GM18517 (cell line): ENCODE measurements at regions not wholly inside any gene's neighbourhood (a gene's known extent, or its start where the extent isn't known, plus 50 kb on each side); places are given as distances from the start of the nearest gene placed in this dataset.
"Not testable (repeated sequence)": the region's sequence is repeated elsewhere in the genome, so short reads cannot be mapped to it uniquely, and the experiment has no call there.

Experiments used
- ATAC-seq: cut with Tn5 transposase; IDR thresholded peaks from one replicate; pipeline ENCODE4 v1.9.1; 2021; ENCODE audit warnings: mild to moderate bottlenecking, moderate library complexity; ENCODE audit not compliant: unreplicated experiment

DNA sequence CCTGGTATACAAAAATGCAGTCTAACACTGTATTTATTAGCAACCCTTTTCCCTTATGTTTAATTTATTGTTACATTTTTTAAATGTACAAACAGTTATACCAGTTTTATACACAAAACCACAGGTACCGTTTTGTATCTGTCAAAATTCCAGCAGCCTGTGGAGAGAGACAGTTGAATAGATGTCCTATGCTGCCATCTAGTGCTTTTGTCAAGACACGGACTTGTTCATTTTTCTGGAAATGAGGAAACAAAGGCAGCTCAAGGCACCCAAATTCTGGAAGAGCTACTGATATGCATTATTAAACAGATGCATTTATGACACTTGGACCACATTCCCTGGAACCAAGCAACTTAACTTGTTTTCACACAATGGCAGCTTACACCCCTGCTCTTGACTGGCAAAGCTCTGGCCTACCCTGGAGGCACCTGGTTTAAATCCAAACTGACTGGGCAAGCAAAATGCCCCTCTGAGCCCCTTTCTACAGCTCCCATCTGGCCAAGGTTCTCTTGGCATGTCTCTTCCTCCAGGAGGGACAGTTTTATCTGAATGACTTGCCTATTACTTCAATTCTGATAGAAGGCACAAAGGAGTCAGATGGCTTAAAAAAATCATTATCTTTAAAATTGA lies 286.9 kb upstream of the PRKD1 start:
- no peak for ATAC-seq

DNA sequence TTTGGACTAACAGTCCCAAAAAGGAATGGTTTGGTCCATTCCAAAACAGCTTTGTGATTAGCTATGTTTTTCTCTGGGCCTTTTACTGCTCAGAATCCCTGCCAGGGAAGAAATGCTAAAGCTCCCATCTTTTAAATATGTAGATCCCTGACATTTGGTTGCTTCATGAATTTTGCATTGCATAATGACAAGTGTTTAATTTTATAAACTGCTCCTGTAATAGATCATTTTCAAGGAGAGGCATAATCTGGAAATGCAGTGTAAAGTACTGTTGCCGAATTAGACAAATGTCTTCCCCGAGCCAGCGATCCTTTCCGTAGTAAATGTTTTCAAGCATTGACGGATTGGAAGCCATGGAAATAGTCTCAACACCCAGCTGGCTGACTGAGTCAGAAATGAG lies 291.3 kb upstream of the PRKD1 start:
- no peak for ATAC-seq

DNA sequence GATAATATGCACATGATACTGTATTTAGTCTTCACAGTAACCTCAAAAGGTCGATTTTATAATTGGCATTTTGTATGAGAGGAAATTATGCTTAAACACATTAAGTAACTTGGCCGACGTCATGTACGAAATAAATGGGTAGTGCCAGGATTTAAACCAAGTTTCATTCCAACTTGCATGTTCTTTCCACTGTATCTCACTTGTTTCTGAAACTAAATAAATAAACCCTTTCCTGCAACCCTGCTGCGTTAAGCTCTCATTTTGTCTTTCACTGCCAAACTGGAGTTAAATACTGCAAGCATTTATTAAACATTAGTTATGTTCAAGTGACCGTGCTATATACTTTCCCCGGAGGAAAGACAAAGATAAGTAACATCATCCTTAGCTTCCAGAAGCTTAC lies 293.9 kb upstream of the PRKD1 start:
- no peak for ATAC-seq

DNA sequence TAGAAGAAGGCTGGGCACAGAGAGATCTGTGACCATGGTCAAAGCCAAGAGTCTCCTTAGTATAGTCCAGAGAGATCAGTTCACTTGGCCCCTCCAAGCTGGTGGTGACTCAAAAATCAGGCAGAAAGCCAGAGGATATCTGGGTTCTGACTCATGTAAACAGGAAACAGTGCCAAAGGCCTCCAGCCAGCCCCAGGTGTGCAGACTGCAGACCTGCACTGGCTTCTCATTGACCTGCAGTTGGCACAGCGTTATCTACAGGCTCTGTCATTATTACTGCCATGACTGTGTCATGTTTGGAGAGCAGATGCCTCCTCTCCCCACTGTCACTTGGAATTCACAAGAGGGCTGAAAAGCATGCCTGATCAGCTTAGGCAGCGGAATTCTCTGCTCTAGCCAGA lies 295.7 kb upstream of the PRKD1 start:
- no peak for ATAC-seq

DNA sequence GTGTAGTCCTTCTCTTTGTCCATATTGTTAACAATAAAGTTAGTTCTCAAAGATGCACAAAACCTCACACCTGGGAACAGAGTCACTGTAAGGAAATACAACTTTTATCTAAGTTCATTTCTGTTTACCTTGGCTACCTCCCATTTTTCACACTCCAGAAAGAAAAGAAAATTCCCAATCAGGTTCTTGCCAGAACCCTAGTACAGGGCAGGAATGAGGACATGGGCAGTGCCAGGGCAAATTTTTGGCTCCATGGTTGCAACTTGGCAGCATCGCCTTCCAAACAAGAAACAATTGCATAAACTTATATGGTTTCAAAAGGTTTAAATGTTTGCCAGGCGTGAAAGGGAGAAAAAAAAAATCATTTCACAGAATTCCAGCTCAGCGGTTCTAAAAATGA lies 296.3 kb upstream of the PRKD1 start:
- ATAC-seq: no peak

DNA sequence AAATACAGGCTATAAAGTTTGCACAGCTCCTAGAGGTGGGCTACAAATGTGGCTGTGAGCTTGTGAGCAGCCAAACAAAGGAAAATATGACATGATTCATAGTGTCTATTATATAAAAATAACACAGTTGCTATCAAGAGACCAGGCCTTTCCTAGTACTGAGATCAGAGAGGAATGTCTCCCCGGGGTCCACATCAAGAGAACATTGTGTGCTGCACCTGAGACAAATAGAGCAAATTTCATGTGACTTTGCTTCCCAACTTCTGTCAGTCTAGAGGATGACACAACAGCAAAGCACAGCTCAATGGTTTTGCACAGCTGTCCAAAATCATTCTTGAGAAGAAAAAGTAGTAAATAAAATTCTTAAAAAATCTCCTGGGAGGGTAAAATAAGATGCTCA lies 297.5 kb upstream of the PRKD1 start:
- no peak for ATAC-seq

DNA sequence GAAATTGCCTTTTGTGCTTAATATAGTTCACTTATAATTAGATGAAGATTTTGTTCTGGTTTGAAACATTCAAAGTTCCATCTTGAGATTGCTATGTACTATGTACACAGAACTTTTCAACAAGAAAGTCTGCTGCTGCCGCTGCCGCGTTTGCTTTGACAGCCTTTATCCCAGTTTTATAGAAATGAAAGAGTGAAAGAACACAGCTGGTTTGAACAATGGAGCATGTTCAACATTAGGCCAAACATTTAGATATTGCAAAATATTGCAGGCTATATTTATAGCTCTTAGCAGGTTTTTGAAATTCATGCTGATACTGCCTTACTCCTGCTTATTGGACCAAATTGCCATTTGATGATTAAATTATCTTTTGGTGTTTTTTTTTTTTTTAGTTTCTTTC lies 299.8 kb upstream of the PRKD1 start:
- no peak for ATAC-seq

DNA sequence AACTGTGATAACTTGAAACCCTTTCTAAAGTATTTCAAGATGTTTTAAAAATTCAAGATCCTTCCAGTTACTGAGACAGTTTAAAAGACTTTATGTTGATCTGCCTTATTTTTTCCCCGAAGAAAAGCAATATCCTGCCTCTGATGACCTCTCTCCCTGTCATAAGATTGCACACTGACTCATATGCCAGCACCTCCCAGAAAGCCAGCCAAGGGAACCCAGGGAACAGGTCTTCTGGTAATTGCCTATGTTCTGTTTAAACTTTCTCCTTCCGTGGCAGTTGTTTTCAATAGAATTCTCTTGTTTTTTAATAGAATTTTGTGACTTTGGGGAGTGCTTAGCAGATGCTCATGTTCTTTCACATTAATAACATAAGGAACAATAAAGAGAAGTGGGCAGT lies 300.2 kb upstream of the PRKD1 start:
- no peak for ATAC-seq

DNA sequence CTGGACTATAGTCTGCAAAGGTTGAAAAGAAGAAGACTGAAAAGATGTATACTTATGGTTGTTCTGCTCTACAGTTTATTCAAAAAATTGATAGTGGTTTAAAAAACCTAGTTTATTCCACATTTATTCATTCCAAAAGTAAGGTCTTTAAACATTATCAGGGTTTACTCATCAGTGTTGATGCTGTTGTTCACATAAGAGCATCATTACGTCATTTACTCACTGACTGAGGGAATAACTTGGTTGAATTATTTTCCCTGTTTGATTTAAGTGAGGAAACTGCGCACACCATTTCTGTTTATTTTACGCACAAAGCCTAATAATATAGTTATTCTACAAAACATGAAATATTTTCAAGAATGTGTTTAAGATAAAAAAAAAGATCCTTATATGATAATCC lies 303.1 kb upstream of the PRKD1 start:
- no peak for ATAC-seq

DNA sequence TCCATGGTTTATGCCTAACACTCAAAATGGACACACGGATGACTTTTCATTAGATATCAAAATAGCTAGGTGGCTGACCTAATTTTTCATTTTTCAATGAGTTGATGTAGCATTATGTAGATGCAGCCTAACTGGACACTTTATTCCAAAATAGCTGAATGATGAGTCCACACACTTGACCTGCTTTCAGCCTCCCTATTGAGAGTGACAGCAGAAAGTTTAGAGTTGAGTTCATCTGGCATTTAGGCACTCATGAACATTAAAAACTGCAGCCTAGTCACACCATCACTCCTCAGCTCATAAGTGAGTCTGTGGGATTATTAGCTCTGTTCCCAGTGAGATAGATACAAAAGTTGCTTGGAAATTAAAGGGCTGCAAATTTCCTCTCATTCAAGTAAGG lies 307.3 kb upstream of the PRKD1 start:
- ATAC-seq: no peak

DNA sequence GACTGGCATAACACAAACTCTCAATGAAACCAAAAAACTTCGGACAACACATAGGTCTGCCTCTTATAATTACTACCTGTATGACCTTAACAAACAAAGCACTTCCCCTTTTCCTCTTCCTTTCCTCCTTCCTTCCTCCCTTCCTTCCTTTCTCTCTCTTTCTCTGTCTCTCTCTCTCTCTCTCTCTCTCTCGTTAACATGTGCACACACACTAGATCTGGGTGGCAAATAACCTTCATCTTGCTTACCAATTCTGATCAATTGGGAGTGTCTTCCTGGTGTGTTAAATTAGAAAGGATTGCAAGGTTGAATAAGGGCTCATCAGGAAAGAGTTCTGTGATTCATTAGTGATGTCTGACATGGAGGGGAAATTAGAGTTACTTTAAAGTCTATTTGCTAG lies 307.8 kb upstream of the PRKD1 start:
- ATAC-seq: no peak

DNA sequence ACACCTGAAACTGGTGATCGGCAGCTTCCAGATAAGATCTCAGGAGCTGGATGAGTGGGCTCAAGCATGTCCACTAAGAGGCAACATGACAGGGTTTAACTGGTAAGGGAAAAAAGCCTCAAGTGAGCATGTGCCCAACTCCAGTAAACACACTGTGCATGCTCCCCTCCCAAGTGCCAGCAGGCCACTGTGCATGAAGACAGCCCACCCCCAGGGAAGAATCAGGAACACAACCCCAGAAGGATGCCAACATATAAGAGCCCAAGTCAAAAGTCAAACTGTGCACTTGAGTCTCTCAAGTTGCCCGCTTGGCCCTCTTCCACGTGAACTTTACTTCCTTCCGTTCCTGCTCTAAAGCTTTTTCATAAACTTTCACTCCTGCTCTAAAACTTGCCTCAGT lies 311.3 kb upstream of the PRKD1 start:
- ATAC-seq: no peak

DNA sequence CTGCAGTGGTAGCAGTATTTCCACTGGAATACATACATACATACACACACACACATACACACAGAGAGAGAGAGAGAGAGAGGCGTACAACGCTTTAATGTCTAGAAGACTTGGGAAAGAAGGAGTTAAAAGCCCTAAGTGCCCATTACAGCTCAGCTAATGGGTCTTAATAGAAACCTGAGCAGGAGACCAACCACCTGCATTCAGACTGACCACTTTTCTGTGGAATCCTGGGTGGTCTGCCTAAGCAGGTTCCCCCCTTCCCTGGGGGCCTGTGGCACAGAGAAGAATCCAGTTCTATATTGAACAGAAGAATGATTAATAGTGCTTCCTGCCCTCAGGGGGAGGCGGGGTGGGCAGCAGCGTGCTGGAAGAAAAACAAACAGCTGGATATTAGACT lies 312.4 kb upstream of the PRKD1 start:
- ATAC-seq: no peak

DNA sequence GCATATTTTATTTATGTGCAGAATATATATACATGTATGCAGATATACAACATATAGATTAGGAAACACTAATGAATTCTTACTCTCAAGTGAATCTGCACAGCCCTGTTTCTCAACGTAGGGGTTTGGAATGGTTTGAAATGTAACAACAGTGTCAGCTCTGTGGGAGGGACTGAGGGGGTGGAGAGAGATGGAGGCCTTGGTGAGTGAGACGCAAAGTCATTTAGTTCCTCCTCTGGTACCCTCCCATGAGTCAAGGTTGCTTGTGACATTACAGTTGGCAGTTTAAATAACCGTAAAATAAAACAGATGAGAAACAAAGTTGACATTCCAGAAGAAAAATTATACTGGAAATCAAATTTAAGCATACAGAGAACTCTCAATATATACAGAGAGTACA lies 313.0 kb upstream of the PRKD1 start:
- no peak for ATAC-seq

DNA sequence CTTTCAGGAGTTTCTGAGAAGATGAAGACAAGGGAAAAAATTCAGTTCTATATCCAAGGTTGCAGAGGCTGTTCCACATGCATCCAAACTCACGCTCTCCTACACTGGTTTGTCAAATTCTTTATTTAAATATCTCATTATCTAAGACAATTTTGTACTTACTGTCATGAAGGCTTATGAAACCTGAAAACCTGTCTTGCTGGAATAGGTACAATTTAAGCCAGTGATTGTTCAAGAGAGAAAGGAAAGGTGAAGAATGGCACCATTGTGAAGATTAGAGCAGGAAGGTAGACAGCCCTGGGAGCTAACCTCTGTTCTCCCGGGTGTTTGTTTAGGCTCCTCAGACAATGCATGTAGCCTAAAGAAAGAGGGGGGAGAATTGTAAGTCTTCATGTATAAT lies 315.1 kb upstream of the PRKD1 start:
- no peak for ATAC-seq

DNA sequence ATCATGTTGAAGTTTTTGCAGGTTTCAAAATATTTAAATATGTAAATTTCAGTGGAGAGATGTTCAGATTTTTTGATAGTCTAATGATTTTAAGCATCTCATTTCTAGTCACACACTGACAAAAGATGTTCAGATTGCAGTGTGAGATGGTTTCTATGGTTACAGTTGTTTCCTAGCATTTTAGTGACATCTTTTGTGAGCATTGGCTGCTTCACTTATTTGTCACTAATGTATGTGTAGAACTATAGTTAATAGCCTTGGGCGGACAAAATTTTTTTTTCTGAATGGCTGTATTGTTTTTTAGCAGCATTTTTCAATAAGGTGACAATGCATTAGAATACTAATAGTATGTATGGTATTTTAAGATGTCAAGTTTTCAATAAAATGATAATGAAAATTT lies 315.6 kb upstream of the PRKD1 start:
- ATAC-seq: no peak

DNA sequence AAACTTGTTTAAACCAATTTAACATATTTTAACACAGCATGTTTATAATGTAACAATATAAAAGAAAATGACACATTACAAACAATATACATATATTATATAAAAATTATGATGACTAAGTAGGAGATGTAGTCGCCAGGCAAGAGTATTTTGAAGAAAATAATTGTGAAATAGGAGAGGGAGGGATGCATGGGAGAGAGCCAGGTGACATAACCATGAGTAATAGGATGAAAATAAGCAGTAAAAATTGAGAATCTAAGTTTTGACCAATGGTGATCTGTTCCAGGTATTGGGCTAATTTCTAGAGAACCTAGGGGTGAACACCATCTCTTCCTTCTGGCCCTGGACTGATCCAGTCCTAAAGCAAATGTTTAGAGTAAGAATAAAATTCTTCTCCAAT lies 315.2 kb upstream of the G2E3 start:
- ATAC-seq: no peak

DNA sequence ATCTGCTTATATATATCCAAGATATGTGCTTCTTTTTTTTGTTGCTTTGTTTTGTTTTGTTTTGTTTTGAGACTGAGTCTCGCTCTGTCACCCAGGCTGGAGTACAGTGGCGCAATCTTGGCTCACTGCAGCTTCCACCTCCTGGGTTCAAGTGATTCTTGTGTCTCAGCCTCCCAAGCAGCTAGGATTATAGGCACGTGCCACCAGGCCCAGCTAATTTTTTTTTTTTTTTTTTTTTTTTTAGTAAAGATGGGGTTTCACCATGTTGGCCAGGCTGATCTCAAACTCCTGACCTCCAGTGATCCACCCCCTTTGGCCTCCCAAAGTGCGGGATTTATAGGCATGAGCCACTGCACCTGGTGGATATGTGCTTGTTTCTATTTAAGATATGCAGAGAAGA lies 314.6 kb upstream of the G2E3 start:
- ATAC-seq: not testable (repeated sequence)

DNA sequence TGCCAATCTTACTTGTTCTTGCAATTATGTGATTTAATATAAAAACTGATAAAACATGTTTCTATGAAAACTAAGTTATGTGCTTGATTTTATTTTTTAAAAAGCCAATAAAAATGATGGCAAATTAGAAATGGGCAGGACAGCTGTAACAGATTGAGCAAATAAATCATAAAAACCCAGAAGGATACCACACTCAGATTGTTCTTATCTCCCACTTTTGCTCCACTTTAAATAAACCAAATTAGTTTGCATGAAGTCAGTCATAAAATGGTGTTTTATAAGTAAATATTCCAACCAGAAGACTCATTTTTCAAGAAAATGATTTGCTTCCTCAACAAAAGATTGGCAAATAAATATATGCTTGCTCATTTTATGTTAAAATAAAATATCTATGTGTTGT lies 307.9 kb upstream of the G2E3 start:
- ATAC-seq: no peak

DNA sequence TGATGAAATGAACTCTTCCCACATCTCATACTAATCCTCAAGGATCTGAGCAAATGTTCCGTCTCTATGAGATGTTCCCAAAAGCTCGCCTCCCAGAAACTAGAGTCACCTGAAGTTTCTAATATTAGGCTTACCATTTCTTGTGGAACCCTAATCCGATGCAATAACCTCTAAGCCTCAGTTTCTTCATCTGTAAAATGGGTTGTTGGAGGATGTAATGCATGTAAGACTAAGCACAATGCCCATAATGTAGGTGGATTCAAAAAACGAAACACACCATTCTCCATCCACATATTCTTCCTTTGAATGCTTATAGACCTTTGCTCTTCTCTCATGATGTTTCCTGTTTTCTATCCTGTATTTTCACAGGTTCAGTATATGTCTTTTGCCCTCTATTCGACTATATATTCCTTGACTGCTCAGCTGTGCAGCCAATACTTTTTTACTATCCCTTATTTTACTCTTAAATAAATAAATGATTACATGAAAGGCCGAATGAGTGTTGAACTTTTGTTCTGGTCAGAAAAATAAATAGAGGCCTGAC lies 307.3 kb upstream of the G2E3 start:
- ATAC-seq: no peak

DNA sequence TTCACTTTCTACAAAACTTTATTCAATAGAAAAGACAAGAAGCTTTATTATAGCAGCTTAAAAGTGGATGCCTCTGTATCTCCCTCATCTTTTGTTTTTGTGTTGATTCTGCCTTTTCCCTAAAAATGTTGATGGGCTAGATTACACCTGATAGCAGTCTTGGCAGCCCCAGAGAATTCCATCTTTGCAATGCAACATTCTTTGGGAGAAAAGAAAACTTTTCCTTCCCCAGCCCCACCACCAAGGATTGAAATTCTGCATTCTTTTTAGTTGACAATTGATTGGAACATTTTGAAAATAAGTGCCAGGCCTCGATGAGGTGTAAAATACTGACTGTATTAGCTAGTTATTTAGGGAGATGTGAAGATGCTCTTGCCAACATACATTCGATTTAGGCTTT lies 306.8 kb upstream of the G2E3 start:
- ATAC-seq: no peak

DNA sequence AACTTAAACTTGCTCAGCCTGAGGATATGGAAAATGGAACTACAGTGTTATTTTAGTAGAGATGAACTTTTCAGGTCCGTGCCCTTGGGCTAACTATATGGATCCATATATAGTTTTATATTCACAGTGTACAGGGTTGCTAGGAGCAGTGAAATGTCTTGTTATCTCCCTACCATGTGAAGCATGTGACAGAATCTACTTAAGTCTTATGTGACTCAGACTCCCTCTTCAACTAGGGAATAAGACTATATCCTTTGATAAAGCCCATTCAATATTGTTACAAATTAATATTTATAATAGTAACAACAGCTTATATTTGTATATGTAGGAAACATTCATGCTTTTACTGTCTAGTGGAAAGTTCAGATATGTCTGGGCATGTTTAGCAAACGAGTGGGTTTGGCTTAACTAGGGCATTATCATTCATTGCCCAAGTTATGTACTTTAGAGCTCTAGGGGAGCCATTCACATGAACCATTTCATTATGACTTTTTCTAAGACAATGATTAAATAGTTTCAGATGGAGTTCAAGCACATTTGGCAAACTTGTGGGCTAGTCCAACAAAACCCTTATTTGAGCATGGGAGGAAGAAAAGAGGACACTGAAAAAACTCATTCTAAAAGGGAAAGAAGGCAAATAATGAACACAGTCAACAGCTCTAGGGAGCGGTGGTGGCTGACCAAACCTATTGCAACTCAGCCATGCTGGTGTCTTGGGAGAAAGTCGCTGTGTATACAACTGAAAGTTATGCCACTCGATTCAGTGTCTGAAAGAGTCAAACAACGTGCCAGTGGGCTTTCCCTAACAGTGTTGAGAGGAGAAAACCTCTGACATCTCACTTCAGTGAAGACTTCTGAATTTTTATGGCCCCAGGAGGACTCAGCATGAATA lies 305.9 kb upstream of the G2E3 start:
- ATAC-seq: no peak
